ENCODE measurements at regions not wholly inside any gene's neighbourhood (a gene's known extent, or its start where the extent isn't known, plus 50 kb on each side); places are given as distances from the start of the nearest gene placed in this dataset.

GRCh38 chr2:368386-368785 lies 80.5 kb upstream of the ALKAL2 start:
- WGBS, 2 donors = 48 to 51% methylated on average over 5 of the region's 5 CpGs
- intact Hi-C loops (cut with DNase I; ENCODE audit: low total_unique reads) = no loop called here
- no peak for TF ChIP-seq CTCF (IDR thresholded peaks at IDR 0.05)
- no peak for TF ChIP-seq POLR2A (IDR thresholded peaks at IDR 0.05)
- no peak for DNase-seq (ENCODE audit: low spot score in 2 of 2)
- no peak overlapping the region for H3K4me3 ChIP-seq (ENCODE audit: low read depth, poor library complexity, severe bottlenecking)

- DNase-seq (ENCODE audit: low spot score in 2 of 2) = no peak
- no peak overlapping the region for H3K4me3 ChIP-seq (ENCODE audit: low read depth, poor library complexity, severe bottlenecking)
- intact Hi-C loops (cut with DNase I; ENCODE audit: low total_unique reads) = no loop called here
- 83 to 84% methylated on average over 6 of the region's 6 CpGs for WGBS, 2 donors
- TF ChIP-seq CTCF (IDR thresholded peaks at IDR 0.05) (no peak), POLR2A (IDR thresholded peaks at IDR 0.05) (no peak)
These were observed 79.4 kb upstream of the ALKAL2 start for GRCh38 chr2:367246-367645.

- no peak overlapping the region for H3K4me3 ChIP-seq (ENCODE audit: low read depth, poor library complexity, severe bottlenecking)
- DNase-seq (ENCODE audit: low spot score in 2 of 2) = no peak
- intact Hi-C loops (cut with DNase I; ENCODE audit: low total_unique reads) = no loop called here
- 43 to 52% methylated on average over 11 of the region's 11 CpGs for WGBS, 2 donors
- no peak for TF ChIP-seq CTCF (IDR thresholded peaks at IDR 0.05)
These were observed 78.8 kb upstream of the ALKAL2 start for GRCh38 chr2:366706-367105.

GRCh38 chr2:365367-366275 lies 77.7 kb upstream of the ALKAL2 start:
- intact Hi-C loops (cut with DNase I; ENCODE audit: low total_unique reads) = no loop called here
- no peak for DNase-seq (ENCODE audit: low spot score in 2 of 2)
- H3K4me3 ChIP-seq (ENCODE audit: low read depth, poor library complexity, severe bottlenecking) = no peak overlapping the region
- WGBS, 2 donors = 91 to 92% methylated on average over 28 of the region's 28 CpGs
- TF ChIP-seq CTCF (IDR thresholded peaks at IDR 0.05) = no peak
- TF ChIP-seq POLR2A (IDR thresholded peaks at IDR 0.05) = no peak

GRCh38 chr2:363824-364470 lies 76.1 kb upstream of the ALKAL2 start:
- WGBS, 2 donors = 91% methylated on average over 24 of the region's 24 CpGs
- TF ChIP-seq POLR2A (IDR thresholded peaks at IDR 0.05) (no peak), CTCF (IDR thresholded peaks at IDR 0.05) (no peak)
- DNase-seq (ENCODE audit: low spot score in 2 of 2) = no peak
- intact Hi-C loops (cut with DNase I; ENCODE audit: low total_unique reads) = no loop called here
- no peak overlapping the region for H3K4me3 ChIP-seq (ENCODE audit: low read depth, poor library complexity, severe bottlenecking)
